Neural progenitor cell (in vitro differentiated cells): ENCODE measurements at regions not wholly inside any gene's neighbourhood (a gene's known extent, or its start where the extent isn't known, plus 50 kb on each side); places are given as distances from the start of the nearest gene placed in this dataset.
"Not testable (repeated sequence)": the region's sequence is repeated elsewhere in the genome, so short reads cannot be mapped to it uniquely, and the experiment has no call there.

Experiments
- DNase-seq: peaks from one replicate; pipeline ENCODE4 v3.0.0-alpha.2; 2016; ENCODE audit warnings: low spot score
- H2AFZ ChIP-seq: fragments of 200-600 bp; sonication (generic); replicated peaks from 2 replicates; pipeline ENCODE4 v1.6.1; 2016; ENCODE audit warnings: antibody characterized with exemption
- H3F3A ChIP-seq: fragments of 200-600 bp; sonication (generic); 2 replicates; pipeline ENCODE4 v1.6.1; 2016; ENCODE audit warnings: antibody characterized with exemption, low read depth
- H3K27ac ChIP-seq: fragments of 200-600 bp; sonication (generic); 2 replicates; pipeline ENCODE4 v1.5.1; 2016; ENCODE audit warnings: mild to moderate bottlenecking
- H3K27me3 ChIP-seq: fragments of 200-600 bp; sonication (generic); 2 replicates; pipeline ENCODE4 v1.6.1; 2016; ENCODE audit warnings: mild to moderate bottlenecking, moderate library complexity
- H3K36me3 ChIP-seq: fragments of 200-600 bp; sonication (generic); 2 replicates; pipeline ENCODE4 v1.5.1; 2016
- H3K4me1 ChIP-seq: fragments of 200-600 bp; sonication (generic); 2 replicates; pipeline ENCODE4 v1.6.1; 2016; ENCODE audit warnings: mixed run types
- H3K4me2 ChIP-seq: fragments of 200-600 bp; sonication (generic); 2 replicates; pipeline ENCODE4 v1.6.1; 2016
- H3K4me3 ChIP-seq: fragments of 200-600 bp; sonication (generic); 2 replicates; pipeline ENCODE4 v1.5.1; 2016
- H3K79me2 ChIP-seq: fragments of 200-600 bp; sonication (generic); 2 replicates; pipeline ENCODE4 v1.6.1; 2016; ENCODE audit warnings: low read depth
- H3K9ac ChIP-seq: fragments of 200-600 bp; sonication (generic); 2 replicates; pipeline ENCODE4 v1.6.1; 2016
- H3K9me3 ChIP-seq: fragments of 200-600 bp; sonication (generic); 2 replicates; pipeline ENCODE4 v1.5.1; 2016; ENCODE audit warnings: low read depth
- H4K20me1 ChIP-seq: fragments of 200-600 bp; sonication (generic); 2 replicates; pipeline ENCODE4 v1.6.1; 2016; ENCODE audit warnings: low read depth
- H3K27ac Mint-ChIP-seq: 3 replicates; pipeline ENCODE4 v1.8.0; 2021; ENCODE audit warnings: mixed read lengths
- H3K27me3 Mint-ChIP-seq: 2 replicates; pipeline ENCODE4 v1.8.0; 2022; ENCODE audit warnings: low read depth, mild to moderate bottlenecking, inconsistent platforms, moderate library complexity, mixed read lengths; ENCODE audit not compliant: insufficient read depth
- H3K36me3 Mint-ChIP-seq: 3 replicates; pipeline ENCODE4 v1.8.0; 2021; ENCODE audit warnings: mixed read lengths
- H3K4me1 Mint-ChIP-seq: 3 replicates; pipeline ENCODE4 v1.8.0; 2021; ENCODE audit warnings: mixed read lengths
- H3K4me3 Mint-ChIP-seq: 3 replicates; pipeline ENCODE4 v1.8.0; 2021; ENCODE audit warnings: mild to moderate bottlenecking, moderate library complexity, mixed read lengths
- H3K9me3 Mint-ChIP-seq: 3 replicates; pipeline ENCODE4 v1.8.0; 2020; ENCODE audit warnings: mixed read lengths
- EZH2 ChIP-seq: fragments of 200-600 bp; sonication (generic); IDR thresholded peaks from 2 replicates; pipeline ENCODE4 v1.6.1; 2017; ENCODE audit warnings: antibody characterized with exemption, mild to moderate bottlenecking, moderate library complexity
- EZH2phosphoT487 ChIP-seq: fragments of 200-600 bp; sonication (generic); IDR thresholded peaks from 2 replicates; pipeline ENCODE4 v1.6.1; 2017; ENCODE audit warnings: antibody characterized with exemption
- TF ChIP-seq, protein P1 (sequence below): fragments of 200-600 bp; sonication (generic); IDR thresholded peaks from 2 replicates; pipeline ENCODE4 v1.5.1; 2017; ENCODE audit warnings: antibody characterized with exemption, mild to moderate bottlenecking

DNA sequence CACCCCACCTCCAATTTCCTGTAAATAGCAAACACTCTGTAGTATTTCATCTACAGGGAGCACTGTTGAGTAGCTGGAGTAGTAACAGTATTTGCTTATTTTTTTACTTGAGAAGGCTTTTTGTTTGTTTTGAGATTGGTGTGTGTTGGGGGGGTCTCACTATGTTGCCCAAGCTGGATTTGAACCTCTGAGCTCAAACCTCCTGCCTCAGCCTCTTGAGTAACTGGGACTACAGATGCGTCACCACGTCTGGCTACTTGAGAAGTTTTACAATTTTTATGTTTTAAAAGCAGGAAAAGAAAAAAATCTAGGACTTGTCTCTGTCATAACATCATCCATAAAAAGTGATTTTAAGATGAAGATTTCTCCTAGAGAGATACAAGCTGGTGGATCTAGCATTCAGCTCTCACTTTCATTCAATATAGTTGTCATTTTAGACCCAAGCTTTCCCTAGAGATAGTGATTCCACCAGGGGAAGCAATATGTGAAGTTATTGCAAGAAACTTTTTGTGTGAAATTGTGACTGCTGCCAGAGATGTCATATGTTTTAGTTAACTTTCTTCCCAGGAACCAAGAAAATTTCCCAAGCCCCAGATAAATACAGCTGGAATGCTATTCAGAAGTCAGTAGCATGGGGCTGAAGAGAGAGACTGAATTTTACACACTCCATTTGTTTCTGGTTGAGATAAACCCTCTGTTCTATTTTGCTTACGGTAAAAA is 60.2 kb upstream of the MAP4K3 start:
- no peak overlapping the region for H3K9ac ChIP-seq
- Mint-ChIP-seq H3K27ac (no peak overlapping the region), H3K36me3 (peaks cover 2% of the 10 kb centered on the region), H3K4me3 (no peak overlapping the region), H3K27me3 (peaks cover 2% of the 10 kb centered on the region), H3K9me3 (no peaks in the 10 kb centered on the region), H3K4me1 (peaks cover 8% of the 10 kb centered on the region)
- no peaks in the 10 kb centered on the region for H3K36me3 ChIP-seq
- H2AFZ ChIP-seq: no peak overlapping the region
- no peak overlapping the region for H3K4me2 ChIP-seq
- TF ChIP-seq EZH2phosphoT487: no peak
- TF ChIP-seq EZH2: no peak
- TF ChIP-seq, protein P1, sequence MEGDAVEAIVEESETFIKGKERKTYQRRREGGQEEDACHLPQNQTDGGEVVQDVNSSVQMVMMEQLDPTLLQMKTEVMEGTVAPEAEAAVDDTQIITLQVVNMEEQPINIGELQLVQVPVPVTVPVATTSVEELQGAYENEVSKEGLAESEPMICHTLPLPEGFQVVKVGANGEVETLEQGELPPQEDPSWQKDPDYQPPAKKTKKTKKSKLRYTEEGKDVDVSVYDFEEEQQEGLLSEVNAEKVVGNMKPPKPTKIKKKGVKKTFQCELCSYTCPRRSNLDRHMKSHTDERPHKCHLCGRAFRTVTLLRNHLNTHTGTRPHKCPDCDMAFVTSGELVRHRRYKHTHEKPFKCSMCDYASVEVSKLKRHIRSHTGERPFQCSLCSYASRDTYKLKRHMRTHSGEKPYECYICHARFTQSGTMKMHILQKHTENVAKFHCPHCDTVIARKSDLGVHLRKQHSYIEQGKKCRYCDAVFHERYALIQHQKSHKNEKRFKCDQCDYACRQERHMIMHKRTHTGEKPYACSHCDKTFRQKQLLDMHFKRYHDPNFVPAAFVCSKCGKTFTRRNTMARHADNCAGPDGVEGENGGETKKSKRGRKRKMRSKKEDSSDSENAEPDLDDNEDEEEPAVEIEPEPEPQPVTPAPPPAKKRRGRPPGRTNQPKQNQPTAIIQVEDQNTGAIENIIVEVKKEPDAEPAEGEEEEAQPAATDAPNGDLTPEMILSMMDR: no peak
- no peaks in the 10 kb centered on the region for H3K4me1 ChIP-seq
- no peaks in the 10 kb centered on the region for H4K20me1 ChIP-seq
- no peak for DNase-seq
- no peak overlapping the region for H3K27ac ChIP-seq
- no peaks in the 10 kb centered on the region for H3F3A ChIP-seq
- no peak overlapping the region for H3K4me3 ChIP-seq
- no peaks in the 10 kb centered on the region for H3K27me3 ChIP-seq
- no peaks in the 10 kb centered on the region for H3K79me2 ChIP-seq
- H3K9me3 ChIP-seq: no peaks in the 10 kb centered on the region

DNA sequence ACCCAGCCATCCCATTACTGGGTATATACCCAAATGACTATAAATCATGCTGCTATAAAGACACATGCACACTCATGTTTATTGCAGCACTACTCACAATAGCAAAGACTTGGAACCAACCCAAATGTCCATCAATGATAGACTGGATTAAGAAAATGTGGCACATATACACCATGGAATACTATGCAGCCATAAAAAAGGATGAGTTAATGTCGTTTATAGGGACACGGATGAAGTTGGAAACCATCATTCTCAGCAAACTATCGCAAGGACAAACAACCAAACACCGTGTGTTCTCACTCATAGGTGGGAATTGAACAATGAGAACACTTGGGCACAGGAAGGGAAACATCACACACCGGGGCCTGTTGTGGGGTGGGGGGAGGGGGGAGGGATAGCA is 61.1 kb upstream of the MAP4K3 start:
- H3K36me3 ChIP-seq, H3K79me2 ChIP-seq, H3K4me2 ChIP-seq, H3K4me1 Mint-ChIP-seq, H3K9ac ChIP-seq, H3F3A ChIP-seq, H3K4me1 ChIP-seq, H4K20me1 ChIP-seq, H3K27ac Mint-ChIP-seq, H3K9me3 ChIP-seq, H3K4me3 Mint-ChIP-seq, H2AFZ ChIP-seq, H3K27ac ChIP-seq, DNase-seq, H3K9me3 Mint-ChIP-seq, H3K36me3 Mint-ChIP-seq, H3K27me3 Mint-ChIP-seq, H3K27me3 ChIP-seq, H3K4me3 ChIP-seq: not testable (repeated sequence)

DNA sequence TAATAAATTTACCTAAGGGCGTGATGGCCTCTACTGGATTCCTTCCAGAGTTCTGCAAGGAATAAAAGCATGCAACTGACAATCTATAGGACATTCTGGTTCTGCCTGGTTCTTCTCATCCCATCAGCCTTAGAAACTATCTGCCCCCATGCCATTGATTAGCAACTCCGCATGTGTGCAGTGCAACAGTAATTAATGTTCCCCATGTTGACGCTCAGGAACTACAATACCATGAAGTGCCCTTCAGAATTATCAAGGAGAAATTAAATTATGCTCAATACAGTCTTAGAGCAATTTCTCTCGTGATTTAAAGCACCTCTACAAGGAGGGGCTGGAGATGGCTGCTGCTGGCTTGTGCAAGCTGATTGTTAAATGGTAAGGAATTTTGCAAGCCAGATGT is 61.7 kb upstream of the MAP4K3 start:
- no peaks in the 10 kb centered on the region for H3K9me3 Mint-ChIP-seq
- Histone ChIP-seq H3K79me2 (no peaks in the 10 kb centered on the region), H3F3A (no peaks in the 10 kb centered on the region), H3K4me1 (peaks cover 6% of the 10 kb centered on the region), H3K36me3 (no peaks in the 10 kb centered on the region), H2AFZ (no peak overlapping the region), H3K9me3 (no peaks in the 10 kb centered on the region), H3K4me2 (no peak overlapping the region), H3K9ac (no peak overlapping the region), H3K4me3 (no peak overlapping the region), H3K27me3 (no peaks in the 10 kb centered on the region), H3K27ac (no peak overlapping the region), H4K20me1 (no peaks in the 10 kb centered on the region)
- H3K27me3 Mint-ChIP-seq: peaks cover 2% of the 10 kb centered on the region
- H3K27ac Mint-ChIP-seq: no peak overlapping the region
- peaks cover 8% of the 10 kb centered on the region for H3K4me1 Mint-ChIP-seq
- TF ChIP-seq, protein P1: no peak
- no peak for TF ChIP-seq EZH2phosphoT487
- no peak for TF ChIP-seq EZH2
- no peak for DNase-seq
- peaks cover 2% of the 10 kb centered on the region for H3K36me3 Mint-ChIP-seq
- no peak overlapping the region for H3K4me3 Mint-ChIP-seq

DNA sequence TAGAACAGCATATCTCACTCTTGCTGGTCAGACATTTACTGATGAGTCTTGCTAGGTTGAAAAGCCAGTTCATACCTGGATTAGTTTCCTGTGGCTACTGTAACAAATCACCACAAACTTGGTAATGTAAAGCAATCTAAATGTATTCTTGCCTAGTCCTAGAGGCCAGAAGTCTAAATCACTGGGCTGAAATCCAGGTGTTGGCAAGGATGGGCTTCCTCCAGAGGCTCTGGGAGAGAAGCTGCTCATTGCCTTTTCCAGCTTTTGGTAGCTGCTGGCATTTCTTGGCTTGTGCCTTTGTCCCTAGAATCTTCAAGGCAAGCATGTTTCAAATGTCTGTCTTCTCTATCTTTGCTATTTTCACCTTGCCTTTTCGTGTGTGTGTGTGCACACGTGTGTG is 62.3 kb upstream of the MAP4K3 start:
- Mint-ChIP-seq H3K4me1 (peaks cover 8% of the 10 kb centered on the region), H3K36me3 (peaks cover 2% of the 10 kb centered on the region)
- no peak for DNase-seq

More for the DNA sequence above, 62.3 kb upstream of the MAP4K3 start:
- Mint-ChIP-seq H3K9me3 (no peaks in the 10 kb centered on the region), H3K27ac (no peak overlapping the region), H3K4me3 (no peak overlapping the region), H3K27me3 (peaks cover 3% of the 10 kb centered on the region)
- Histone ChIP-seq H3K36me3 (no peaks in the 10 kb centered on the region), H3K9ac (no peak overlapping the region), H3K4me1 (peaks cover 6% of the 10 kb centered on the region), H3K9me3 (no peaks in the 10 kb centered on the region), H3K27me3 (no peaks in the 10 kb centered on the region), H3K4me3 (no peak overlapping the region), H2AFZ (no peak overlapping the region), H3K79me2 (no peaks in the 10 kb centered on the region), H3F3A (no peaks in the 10 kb centered on the region), H3K4me2 (no peak overlapping the region), H3K27ac (no peak overlapping the region), H4K20me1 (no peaks in the 10 kb centered on the region)
- TF ChIP-seq EZH2 (no peak), EZH2phosphoT487 (no peak)
- TF ChIP-seq, protein P1: no peak
